ENCODE measurements at regions not wholly inside any gene's neighbourhood (a gene's known extent, or its start where the extent isn't known, plus 50 kb on each side); places are given as distances from the start of the nearest gene placed in this dataset.

DNA sequence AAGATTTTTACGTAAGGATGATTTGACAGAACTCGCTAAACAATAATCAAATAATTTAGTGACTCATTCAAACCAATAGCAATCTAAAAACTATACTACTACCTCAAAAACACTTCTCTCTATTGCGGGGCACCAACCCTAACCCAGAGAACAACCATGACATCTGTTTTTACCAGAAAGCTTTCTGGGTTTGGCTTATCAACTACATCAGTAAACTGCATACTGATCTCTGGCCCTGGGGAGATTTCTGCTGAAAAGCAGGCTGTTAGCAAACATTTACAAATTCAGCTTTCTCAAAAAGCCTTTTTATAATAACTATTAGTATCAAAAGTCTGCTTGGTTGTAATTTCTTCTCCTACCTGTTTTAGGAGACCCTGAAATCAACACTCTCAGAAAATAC, 144.5 kb upstream of the ZWINT start:
- Histone ChIP-seq H3K4ac (ENCODE audit: low read depth, low read length) (no peak overlapping the region), H3K9me3 (ENCODE audit: insufficient read depth, low read depth, low read length) (no peaks in the 10 kb centered on the region), H3K36me3 (ENCODE audit: control insufficient read depth in 1 of 2, insufficient read depth in 2 of 2, low read length in 2 of 2) (no peaks in the 10 kb centered on the region), H3K27ac (ENCODE audit: low read depth, low read length) (no peak overlapping the region), H3K23ac (ENCODE audit: low read length) (no peak overlapping the region), H3K4me1 (ENCODE audit: control insufficient read depth in 1 of 2, insufficient read depth in 2 of 2, low read length in 2 of 2) (no peaks in the 10 kb centered on the region), H3K4me3 (ENCODE audit: low read depth, low read length) (no peak overlapping the region), H3K4me2 (ENCODE audit: low read length) (no peak overlapping the region), H3K18ac (ENCODE audit: low read length) (no peak overlapping the region), H3K79me2 (ENCODE audit: control insufficient read depth, insufficient read depth, low read length, poor library complexity) (no peaks in the 10 kb centered on the region), H3K79me1 (ENCODE audit: low read length) (no peaks in the 10 kb centered on the region), H2BK5ac (ENCODE audit: low read depth, low read length, poor library complexity) (no peak overlapping the region), H4K8ac (ENCODE audit: low read depth, low read length) (no peak overlapping the region), H4K91ac (ENCODE audit: low read depth, low read length) (no peak overlapping the region), H3K14ac (ENCODE audit: low read length) (no peak overlapping the region), H2BK120ac (ENCODE audit: insufficient read depth, low read length, poor library complexity) (no peak overlapping the region), H3K27me3 (ENCODE audit: insufficient read depth, low read length) (no peaks in the 10 kb centered on the region), H2AFZ (ENCODE audit: insufficient read depth, low read length, poor library complexity) (no peak overlapping the region), H2AK5ac (ENCODE audit: low read length) (no peak overlapping the region), H3K9ac (ENCODE audit: low read length) (no peak overlapping the region), H4K12ac (ENCODE audit: low read depth, low read length) (no peak overlapping the region), H2BK12ac (ENCODE audit: low read length) (no peak overlapping the region)
- peak in 1 of 2 donors; percentile 2 for DNase-seq
- no CpG with 5 or more reads among the region's 3 CpGs for WGBS (ENCODE audit: extremely low coverage, insufficient coverage, insufficient read length)

DNA sequence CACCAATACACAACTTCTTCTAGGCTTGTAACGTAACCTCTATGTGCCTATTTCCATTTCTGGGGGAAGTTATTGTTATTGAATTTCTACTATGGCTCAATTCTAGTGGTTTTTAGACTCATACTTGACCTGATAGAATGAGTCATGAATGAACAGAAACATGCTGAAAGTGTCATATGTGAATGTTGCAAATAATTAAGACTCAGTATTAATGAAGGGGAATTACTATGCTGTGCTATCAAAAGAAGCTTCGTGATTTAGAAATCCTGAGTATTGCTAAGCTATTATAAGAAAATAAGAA, 135.1 kb upstream of the ZWINT start:
- Histone ChIP-seq H3K4ac (ENCODE audit: low read depth, low read length) (no peak overlapping the region), H3K36me3 (ENCODE audit: control insufficient read depth in 1 of 2, insufficient read depth in 2 of 2, low read length in 2 of 2) (no peaks in the 10 kb centered on the region), H2BK12ac (ENCODE audit: low read length) (no peak overlapping the region), H3K23ac (ENCODE audit: low read length) (no peak overlapping the region), H2BK120ac (ENCODE audit: insufficient read depth, low read length, poor library complexity) (no peak overlapping the region), H2AK5ac (ENCODE audit: low read length) (no peak overlapping the region), H4K8ac (ENCODE audit: low read depth, low read length) (no peak overlapping the region), H3K18ac (ENCODE audit: low read length) (no peak overlapping the region), H3K27ac (ENCODE audit: low read depth, low read length) (no peak overlapping the region), H3K4me2 (ENCODE audit: low read length) (no peak overlapping the region), H3K79me2 (ENCODE audit: control insufficient read depth, insufficient read depth, low read length, poor library complexity) (no peaks in the 10 kb centered on the region), H2AFZ (ENCODE audit: insufficient read depth, low read length, poor library complexity) (no peak overlapping the region), H3K9ac (ENCODE audit: low read length) (no peak overlapping the region), H3K27me3 (ENCODE audit: insufficient read depth, low read length) (no peaks in the 10 kb centered on the region), H4K91ac (ENCODE audit: low read depth, low read length) (no peak overlapping the region), H3K79me1 (ENCODE audit: low read length) (no peaks in the 10 kb centered on the region), H3K9me3 (ENCODE audit: insufficient read depth, low read depth, low read length) (no peaks in the 10 kb centered on the region), H3K14ac (ENCODE audit: low read length) (no peak overlapping the region), H4K12ac (ENCODE audit: low read depth, low read length) (no peak overlapping the region), H3K4me1 (ENCODE audit: control insufficient read depth in 1 of 2, insufficient read depth in 2 of 2, low read length in 2 of 2) (no peaks in the 10 kb centered on the region), H3K4me3 (ENCODE audit: low read depth, low read length) (no peak overlapping the region), H2BK5ac (ENCODE audit: low read depth, low read length, poor library complexity) (no peak overlapping the region)
- WGBS (ENCODE audit: extremely low coverage, insufficient coverage, insufficient read length), result no CpG with 5 or more reads among the region's 2 CpGs
- DNase-seq, result no peak

DNA sequence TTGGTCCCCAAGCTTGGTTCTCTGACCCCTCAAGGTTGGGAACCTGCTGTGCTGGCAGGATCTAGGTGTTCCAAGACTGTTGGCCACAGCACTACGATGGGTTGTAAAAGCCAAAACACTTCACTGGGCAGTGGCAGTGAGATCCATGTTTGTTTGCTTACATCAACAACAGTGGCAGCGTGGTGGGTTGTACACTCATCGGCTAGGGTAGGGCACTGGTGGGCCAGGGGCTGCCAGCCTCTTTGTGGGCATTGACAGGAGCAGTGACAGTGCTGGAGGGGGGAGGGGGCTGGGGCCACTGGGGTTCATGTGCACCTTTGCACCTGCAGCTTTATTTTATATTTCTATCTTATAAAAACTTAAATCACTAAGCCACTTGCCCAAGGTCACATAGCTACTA, 126.7 kb upstream of the ZWINT start:
- no peaks in the 10 kb centered on the region for H3K4me1 ChIP-seq (ENCODE audit: control insufficient read depth in 1 of 2, insufficient read depth in 2 of 2, low read length in 2 of 2)
- no peak overlapping the region for H2BK12ac ChIP-seq (ENCODE audit: low read length)
- H4K8ac ChIP-seq (ENCODE audit: low read depth, low read length), result no peak overlapping the region
- H2AK5ac ChIP-seq (ENCODE audit: low read length), result no peak overlapping the region
- H3K79me2 ChIP-seq (ENCODE audit: control insufficient read depth, insufficient read depth, low read length, poor library complexity), result no peaks in the 10 kb centered on the region
- no peak for DNase-seq
- H3K9me3 ChIP-seq (ENCODE audit: insufficient read depth, low read depth, low read length), result peaks cover 2% of the 10 kb centered on the region
- no peak overlapping the region for H3K18ac ChIP-seq (ENCODE audit: low read length)
- H2BK120ac ChIP-seq (ENCODE audit: insufficient read depth, low read length, poor library complexity), result no peak overlapping the region
- no peak overlapping the region for H4K91ac ChIP-seq (ENCODE audit: low read depth, low read length)
- no peaks in the 10 kb centered on the region for H3K79me1 ChIP-seq (ENCODE audit: low read length)
- peak overlapping the region; percentile 65 for H3K9ac ChIP-seq (ENCODE audit: low read length)
- H3K4me3 ChIP-seq (ENCODE audit: low read depth, low read length), result no peak overlapping the region
- H3K27ac ChIP-seq (ENCODE audit: low read depth, low read length), result no peak overlapping the region
- no peak overlapping the region for H3K4me2 ChIP-seq (ENCODE audit: low read length)
- H3K27me3 ChIP-seq (ENCODE audit: insufficient read depth, low read length), result no peaks in the 10 kb centered on the region
- no peak overlapping the region for H3K4ac ChIP-seq (ENCODE audit: low read depth, low read length)
- WGBS (ENCODE audit: extremely low coverage, insufficient coverage, insufficient read length), result no CpG with 5 or more reads among the region's 3 CpGs
- H2AFZ ChIP-seq (ENCODE audit: insufficient read depth, low read length, poor library complexity), result no peak overlapping the region
- no peak overlapping the region for H3K14ac ChIP-seq (ENCODE audit: low read length)
- H2BK5ac ChIP-seq (ENCODE audit: low read depth, low read length, poor library complexity), result no peak overlapping the region
- H3K36me3 ChIP-seq (ENCODE audit: control insufficient read depth in 1 of 2, insufficient read depth in 2 of 2, low read length in 2 of 2), result no peaks in the 10 kb centered on the region
- no peak overlapping the region for H3K23ac ChIP-seq (ENCODE audit: low read length)
- H4K12ac ChIP-seq (ENCODE audit: low read depth, low read length), result no peak overlapping the region

DNA sequence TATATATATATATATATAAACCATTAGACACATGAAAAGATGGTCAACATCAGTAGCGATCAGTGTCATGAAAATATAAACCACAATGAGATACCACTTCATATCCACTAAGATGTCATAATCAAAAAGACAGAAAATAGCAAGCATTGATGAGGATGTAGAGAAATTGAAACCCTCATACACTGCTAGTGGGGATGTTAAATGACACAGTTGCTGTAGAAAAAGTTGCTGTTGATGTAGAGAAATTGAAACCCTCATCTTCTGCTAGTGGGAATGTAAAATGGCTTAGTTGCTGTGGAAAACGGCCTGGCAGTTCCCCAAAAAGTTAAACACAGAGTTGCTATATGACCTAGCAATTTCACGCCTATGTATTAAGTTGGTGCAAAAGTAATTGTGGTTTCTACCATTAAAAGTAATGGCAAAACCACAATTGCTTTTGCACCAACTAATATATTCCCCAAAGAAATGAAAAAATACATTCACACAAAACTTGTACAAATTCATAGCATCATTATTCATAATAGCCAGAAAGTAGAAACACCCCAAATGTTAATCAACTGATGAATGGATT, 120.5 kb upstream of the ZWINT start:
- no peaks in the 10 kb centered on the region for H3K27me3 ChIP-seq (ENCODE audit: insufficient read depth, low read length)
- no peaks in the 10 kb centered on the region for H3K36me3 ChIP-seq (ENCODE audit: control insufficient read depth in 1 of 2, insufficient read depth in 2 of 2, low read length in 2 of 2)
- no peak overlapping the region for H2AK5ac ChIP-seq (ENCODE audit: low read length)
- H4K91ac ChIP-seq (ENCODE audit: low read depth, low read length), result no peak overlapping the region
- H3K79me2 ChIP-seq (ENCODE audit: control insufficient read depth, insufficient read depth, low read length, poor library complexity), result no peaks in the 10 kb centered on the region
- no peak overlapping the region for H3K23ac ChIP-seq (ENCODE audit: low read length)
- no peak overlapping the region for H4K8ac ChIP-seq (ENCODE audit: low read depth, low read length)
- no peak overlapping the region for H2BK12ac ChIP-seq (ENCODE audit: low read length)
- no peak overlapping the region for H3K27ac ChIP-seq (ENCODE audit: low read depth, low read length)
- H3K4me3 ChIP-seq (ENCODE audit: low read depth, low read length), result no peak overlapping the region
- no peak overlapping the region for H3K14ac ChIP-seq (ENCODE audit: low read length)
- H3K18ac ChIP-seq (ENCODE audit: low read length), result no peak overlapping the region
- H3K9ac ChIP-seq (ENCODE audit: low read length), result no peak overlapping the region
- no peak overlapping the region for H3K4ac ChIP-seq (ENCODE audit: low read depth, low read length)
- no peaks in the 10 kb centered on the region for H3K79me1 ChIP-seq (ENCODE audit: low read length)
- no peaks in the 10 kb centered on the region for H3K9me3 ChIP-seq (ENCODE audit: insufficient read depth, low read depth, low read length)
- WGBS (ENCODE audit: extremely low coverage, insufficient coverage, insufficient read length), result no CpG with 5 or more reads among the region's 3 CpGs
- H2AFZ ChIP-seq (ENCODE audit: insufficient read depth, low read length, poor library complexity), result no peak overlapping the region
- no peaks in the 10 kb centered on the region for H3K4me1 ChIP-seq (ENCODE audit: control insufficient read depth in 1 of 2, insufficient read depth in 2 of 2, low read length in 2 of 2)
- DNase-seq, result no peak
- no peak overlapping the region for H2BK120ac ChIP-seq (ENCODE audit: insufficient read depth, low read length, poor library complexity)
- no peak overlapping the region for H4K12ac ChIP-seq (ENCODE audit: low read depth, low read length)
- H3K4me2 ChIP-seq (ENCODE audit: low read length), result no peak overlapping the region
- no peak overlapping the region for H2BK5ac ChIP-seq (ENCODE audit: low read depth, low read length, poor library complexity)

Measured in trophoblast cell (in vitro differentiated cells and primary cell).